Ovary (tissue), 3 donors: ENCODE measurements at regions not wholly inside any gene's neighbourhood (a gene's known extent, or its start where the extent isn't known, plus 50 kb on each side); places are given as distances from the start of the nearest gene placed in this dataset.

Experiments used
- CTCF ChIP-seq, 3 donors: fragments of 450-650 bp in 2 of 3; fragments of 200-600 bp in 1 of 3; IDR thresholded peaks; one replicate each; pipeline versions ENCODE4 v1.5.1 to v1.8.0; 2016 to 2022; ENCODE audit warnings: antibody characterized with exemption in 3 of 3, mild to moderate bottlenecking in 1 of 3
- POLR2A ChIP-seq: fragments of 450-650 bp; IDR thresholded peaks from one replicate; pipeline ENCODE4 v1.6.1; 2017; ENCODE audit warnings: antibody characterized with exemption, mild to moderate bottlenecking, moderate library complexity
- donor health status: DM: no; HTN: no; CAD: no.

DNA sequence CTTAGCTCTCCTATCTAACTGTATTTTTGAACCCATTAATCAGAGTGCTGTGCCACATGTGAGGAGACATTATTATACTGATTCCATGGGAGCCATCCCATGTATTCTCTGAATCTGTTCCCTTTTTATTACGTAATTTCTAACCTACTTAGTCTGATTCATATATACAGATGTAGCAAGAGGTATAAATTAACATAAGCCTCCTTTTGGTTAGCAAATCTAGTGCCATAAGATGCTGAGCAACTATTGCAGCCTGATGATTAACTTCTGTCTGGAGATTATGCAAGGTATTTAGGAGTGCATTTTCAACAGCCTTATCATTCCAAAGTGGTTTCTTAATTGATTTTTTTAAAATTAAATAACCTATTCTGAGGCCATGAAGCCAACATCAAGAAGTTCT, 80.2 kb upstream of the EPCAM start:
- no peak for TF ChIP-seq POLR2A
- no peak for TF ChIP-seq CTCF (IDR thresholded peaks at IDR 0.05)
